ENCODE measurements at regions not wholly inside any gene's neighbourhood (a gene's known extent, or its start where the extent isn't known, plus 50 kb on each side); places are given as distances from the start of the nearest gene placed in this dataset.

GRCh38 chr2:155384555-155385123 lies 686.1 kb downstream of the KCNJ3 start:
- H3K9me3 ChIP-seq = no peaks in the 10 kb centered on the region

DNA sequence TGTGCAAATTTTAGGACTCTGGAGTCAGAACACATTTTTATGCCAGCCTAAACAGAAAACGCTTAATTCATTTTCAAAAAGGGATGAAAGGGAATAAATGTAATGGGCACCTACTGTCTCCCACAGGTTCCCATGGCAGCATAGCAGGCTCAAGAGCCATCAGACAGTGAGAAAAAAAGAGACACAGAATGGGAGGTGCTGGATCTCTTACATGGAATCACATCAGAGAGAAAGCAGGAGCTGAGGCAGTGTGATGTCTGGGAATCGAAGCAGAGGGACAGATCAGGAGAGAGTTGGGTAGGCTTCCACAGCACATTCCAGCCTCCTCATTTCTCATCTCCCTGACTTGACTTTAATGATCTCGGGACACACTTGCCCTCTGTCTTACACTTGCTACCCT lies 684.3 kb downstream of the KCNJ3 start:
- H3K9me3 ChIP-seq = no peaks in the 10 kb centered on the region
- TF ChIP-seq, protein P1, sequence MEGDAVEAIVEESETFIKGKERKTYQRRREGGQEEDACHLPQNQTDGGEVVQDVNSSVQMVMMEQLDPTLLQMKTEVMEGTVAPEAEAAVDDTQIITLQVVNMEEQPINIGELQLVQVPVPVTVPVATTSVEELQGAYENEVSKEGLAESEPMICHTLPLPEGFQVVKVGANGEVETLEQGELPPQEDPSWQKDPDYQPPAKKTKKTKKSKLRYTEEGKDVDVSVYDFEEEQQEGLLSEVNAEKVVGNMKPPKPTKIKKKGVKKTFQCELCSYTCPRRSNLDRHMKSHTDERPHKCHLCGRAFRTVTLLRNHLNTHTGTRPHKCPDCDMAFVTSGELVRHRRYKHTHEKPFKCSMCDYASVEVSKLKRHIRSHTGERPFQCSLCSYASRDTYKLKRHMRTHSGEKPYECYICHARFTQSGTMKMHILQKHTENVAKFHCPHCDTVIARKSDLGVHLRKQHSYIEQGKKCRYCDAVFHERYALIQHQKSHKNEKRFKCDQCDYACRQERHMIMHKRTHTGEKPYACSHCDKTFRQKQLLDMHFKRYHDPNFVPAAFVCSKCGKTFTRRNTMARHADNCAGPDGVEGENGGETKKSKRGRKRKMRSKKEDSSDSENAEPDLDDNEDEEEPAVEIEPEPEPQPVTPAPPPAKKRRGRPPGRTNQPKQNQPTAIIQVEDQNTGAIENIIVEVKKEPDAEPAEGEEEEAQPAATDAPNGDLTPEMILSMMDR (IDR thresholded peaks at IDR 0.05) = no peak
- no peak for TF ChIP-seq POLR2A (IDR thresholded peaks at IDR 0.05)

More at GRCh38 chr2:155384555-155385123, 686.1 kb downstream of the KCNJ3 start:
- no peak for DNase-seq
- H3K27me3 ChIP-seq = no peaks in the 10 kb centered on the region
- H3K27ac ChIP-seq = no peak overlapping the region
- no peaks in the 10 kb centered on the region for H3K4me1 ChIP-seq
- H3K36me3 ChIP-seq = no peaks in the 10 kb centered on the region
- no peak for TF ChIP-seq POLR2A (IDR thresholded peaks at IDR 0.05)
- TF ChIP-seq, protein P1 (IDR thresholded peaks at IDR 0.05) = no peak
- H3K4me3 ChIP-seq = no peak overlapping the region

GRCh38 chr2:155381436-155381835 lies 682.9 kb downstream of the KCNJ3 start:
- Histone ChIP-seq H3K36me3 (no peaks in the 10 kb centered on the region), H3K9me3 (no peaks in the 10 kb centered on the region), H3K27ac (no peak overlapping the region), H3K4me1 (no peaks in the 10 kb centered on the region), H3K4me3 (no peak overlapping the region), H3K27me3 (no peaks in the 10 kb centered on the region)
- no peak for DNase-seq
- TF ChIP-seq, protein P1 (IDR thresholded peaks at IDR 0.05) = no peak
- TF ChIP-seq POLR2A (IDR thresholded peaks at IDR 0.05) = no peak

More for the DNA sequence above, 684.3 kb downstream of the KCNJ3 start:
- Histone ChIP-seq H3K4me1 (no peaks in the 10 kb centered on the region), H3K4me3 (no peak overlapping the region), H3K27me3 (no peaks in the 10 kb centered on the region), H3K36me3 (no peaks in the 10 kb centered on the region), H3K27ac (no peak overlapping the region)
- DNase-seq = no peak

DNA sequence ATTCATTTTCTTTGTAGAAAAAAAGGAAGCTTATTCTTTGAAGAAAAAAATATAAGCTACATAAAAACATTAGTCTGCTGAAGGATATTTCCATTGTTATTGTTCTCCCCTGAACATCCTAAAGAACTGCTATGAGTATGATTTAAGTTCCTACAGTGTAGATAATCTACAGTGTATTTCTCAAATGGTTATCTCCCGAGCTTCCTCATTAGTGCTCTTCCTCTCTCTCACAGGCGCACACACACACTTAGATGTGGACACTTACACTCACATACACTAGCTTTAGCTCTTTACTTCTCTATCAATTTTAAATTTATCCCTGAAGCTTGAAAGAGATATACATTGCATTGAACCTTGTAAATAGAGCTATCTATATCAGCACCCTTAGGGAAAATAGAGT lies 681.0 kb downstream of the KCNJ3 start:
- Histone ChIP-seq H3K9me3 (no peaks in the 10 kb centered on the region), H3K36me3 (no peaks in the 10 kb centered on the region), H3K4me3 (no peak overlapping the region), H3K27ac (no peak overlapping the region), H3K27me3 (no peaks in the 10 kb centered on the region), H3K4me1 (no peaks in the 10 kb centered on the region)
- TF ChIP-seq, protein P1 (IDR thresholded peaks at IDR 0.05) = no peak
- TF ChIP-seq POLR2A (IDR thresholded peaks at IDR 0.05) = no peak
- no peak for DNase-seq

GRCh38 chr2:155377931-155378444 lies 679.5 kb downstream of the KCNJ3 start:
- Histone ChIP-seq H3K9me3 (no peaks in the 10 kb centered on the region), H3K4me1 (no peaks in the 10 kb centered on the region), H3K4me3 (no peak overlapping the region), H3K27me3 (no peaks in the 10 kb centered on the region), H3K36me3 (no peaks in the 10 kb centered on the region), H3K27ac (no peak overlapping the region)
- DNase-seq = no peak
- TF ChIP-seq, protein P1 (IDR thresholded peaks at IDR 0.05) = no peak
- no peak for TF ChIP-seq POLR2A (IDR thresholded peaks at IDR 0.05)

All from Peyer's patch (tissue), 4 donors.